IPS-NIHi11 (cell line): ENCODE measurements at regions not wholly inside any gene's neighbourhood (a gene's known extent, or its start where the extent isn't known, plus 50 kb on each side); places are given as distances from the start of the nearest gene placed in this dataset.
"Not testable (repeated sequence)": the region's sequence is repeated elsewhere in the genome, so short reads cannot be mapped to it uniquely, and the experiment has no call there.

ENCODE experiments used
- DNase-seq: peaks from one replicate; pipeline ENCODE4 v3.0.0; 2012; ENCODE audit warnings: mixed read lengths, low spot score

GRCh38 chr21:21858502-21859334, 860.5 kb downstream of the NCAM2 start:
- DNase-seq: no peak

GRCh38 chr21:21860888-21861287, 862.7 kb downstream of the NCAM2 start:
- no peak for DNase-seq

GRCh38 chr21:21864321-21864840, 866.2 kb downstream of the NCAM2 start:
- DNase-seq: no peak

GRCh38 chr21:21897275-21897883, 899.2 kb downstream of the NCAM2 start:
- DNase-seq: no peak

- DNase-seq: no peak
Measured at GRCh38 chr21:21898801-21899200, 900.6 kb downstream of the NCAM2 start.

- DNase-seq: not testable (repeated sequence)
Measured at GRCh38 chr21:21902416-21902815, 904.2 kb downstream of the NCAM2 start.

- DNase-seq: no peak
Measured at GRCh38 chr21:21907271-21907670, 909.1 kb downstream of the NCAM2 start.

GRCh38 chr21:21915816-21916215, 917.6 kb downstream of the NCAM2 start:
- DNase-seq: no peak

- peak; percentile 16 for DNase-seq
Measured at GRCh38 chr21:21921410-21922232, 923.4 kb downstream of the NCAM2 start.

GRCh38 chr21:21929226-21929625, 931.0 kb downstream of the NCAM2 start:
- no peak for DNase-seq

- DNase-seq: no peak
Measured at GRCh38 chr21:21929789-21930188, 931.6 kb downstream of the NCAM2 start.

- no peak for DNase-seq
Measured at GRCh38 chr21:21952566-21952965, 954.4 kb downstream of the NCAM2 start.

- DNase-seq: no peak
Measured at GRCh38 chr21:21955204-21955603, 957.0 kb downstream of the NCAM2 start.

GRCh38 chr21:21957490-21957889, 959.3 kb downstream of the NCAM2 start:
- no peak for DNase-seq

GRCh38 chr21:21963911-21964310, 965.7 kb downstream of the NCAM2 start:
- no peak for DNase-seq

GRCh38 chr21:21968810-21969209, 970.6 kb downstream of the NCAM2 start:
- no peak for DNase-seq

- no peak for DNase-seq
Measured at GRCh38 chr21:21969211-21969610, 971.0 kb downstream of the NCAM2 start.

- DNase-seq: no peak
Measured at GRCh38 chr21:21971384-21971783, 973.2 kb downstream of the NCAM2 start.

GRCh38 chr21:21973806-21974205, 975.6 kb downstream of the NCAM2 start:
- peak; percentile 21 for DNase-seq

GRCh38 chr21:21996891-21997290, 998.7 kb downstream of the NCAM2 start:
- DNase-seq: no peak

- DNase-seq: no peak
Measured at GRCh38 chr21:21997390-21998333, 999.5 kb downstream of the NCAM2 start.
